Heart left ventricle (tissue), 16 donors: ENCODE measurements at regions not wholly inside any gene's neighbourhood (a gene's known extent, or its start where the extent isn't known, plus 50 kb on each side); places are given as distances from the start of the nearest gene placed in this dataset.

Experiments
- ATAC-seq, 4 donors: fragments of 200-7000 bp; cut with Tn5 transposase; one replicate each; pipeline ENCODE4 v1.9.1; 2020 to 2022; ENCODE audit warnings: moderate library complexity in 4 of 4, mild to moderate bottlenecking in 3 of 4, moderate number of reproducible peaks in 1 of 4
- DNase-seq, 5 donors: peaks; one replicate each; pipeline ENCODE4 v3.0.0-alpha.2; 2020
- H3K27ac ChIP-seq, 12 donors: fragments of 200-600 bp; sonication (generic) in 4 of 12; one replicate each; pipeline versions ENCODE4 v1.5.0 to v1.8.0; 2016 to 2022; ENCODE audit warnings: mild to moderate bottlenecking in 2 of 12
- H3K27me3 ChIP-seq, 9 donors: fragments of 200-600 bp; sonication (generic) in 2 of 9; one replicate each; pipeline versions ENCODE4 v1.5.1 to v1.8.0; 2016 to 2022; ENCODE audit warnings: mild to moderate bottlenecking in 3 of 9
- H3K36me3 ChIP-seq, 9 donors: fragments of 200-600 bp; sonication (generic) in 2 of 9; one replicate each; pipeline versions ENCODE4 v1.5.0 to v1.8.0; 2018 to 2022; ENCODE audit warnings: mild to moderate bottlenecking in 2 of 9
- H3K4me1 ChIP-seq, 12 donors: fragments of 200-600 bp; sonication (generic) in 4 of 12; one replicate each; pipeline versions ENCODE4 v1.5.0 to v1.8.0; 2016 to 2022; ENCODE audit warnings: mild to moderate bottlenecking in 3 of 12
- H3K4me3 ChIP-seq, 12 donors: fragments of 200-600 bp; sonication (generic) in 4 of 12; one replicate each; pipeline versions ENCODE4 v1.5.0 to v1.8.0; 2017 to 2022; ENCODE audit warnings: mild to moderate bottlenecking in 9 of 12, moderate library complexity in 4 of 12
- H3K9me3 ChIP-seq, 12 donors: fragments of 200-600 bp; sonication (generic) in 4 of 12; one replicate each; pipeline versions ENCODE4 v1.5.0 to v1.8.0; 2016 to 2022; ENCODE audit warnings: mild to moderate bottlenecking in 1 of 12
- POLR2A ChIP-seq, 2 donors: fragments of 450-650 bp; IDR thresholded peaks; one replicate each; pipeline ENCODE4 v1.6.1; 2017; ENCODE audit warnings: antibody characterized with exemption in 2 of 2, mild to moderate bottlenecking in 2 of 2, moderate library complexity in 2 of 2
- WGBS, 4 donors: extraction: QIAGEN DNeasy Blood & Tissue Kit in 2 of 4; methylation state at CpG; one replicate each; pipeline versions ENCODE4 v1.1.5 to v1.1.7; 2013 to 2018; 5-methylcytosine and 5-hydroxymethylcytosine counted together
- intact Hi-C, 10 donors: fragments of 100-400 bp; cut with DNase I; formaldehyde crosslinking; loops; one replicate each; pipeline versions ENCODE4 v1.11.1 to v1.14.2; 2022
- TF ChIP-seq, protein P1 (sequence below), 12 donors: fragments of 200-600 bp; sonication (generic) in 4 of 12; IDR thresholded peaks; one replicate each; pipeline versions ENCODE4 v1.5.0 to v1.8.0; 2018 to 2022; ENCODE audit warnings: antibody characterized with exemption in 12 of 12, mild to moderate bottlenecking in 5 of 12
- donor health status: ischemic (EF 13 %, LVEDD 7.1; RV severe dilation, severe dysfunction).
- donor health status: healthy with polysubstance abuse.
- donor health status: DM: no; HTN: yes; CAD: no.
- donor health status: DM: no; HTN: no; CAD: no.
- donor health status: ischemic (EF 25% LVEDD 6.9; RV normal size, moderate dysfunction).
- donor health status: ischemic (EF 25% LVEDD 5.7; RV mildly dilated, moderate dysfunction).
- donor health status: healthy.
- donor health status: DM: yes; HTN: yes; CAD: no.
- donor health status: ischemic (EF 35%, LVEDD 5.7; RV mildly dilated, moderate dysfunction).
- donor health status: nonischemic (EF 11% LVEDD 7.7; RV severe dilation, severe dysfunction).
- donor health status: DM: yes; HTN: yes; CAD: no.
- donor health status: PGD.
- donor health status: ischemic (EF 29% LVEDD 5.4; RV normal size, mild dysfunction).
- donor health status: nonischemic (EF 23%, LVEDD 6.1; RV moderate dilation, normal function).

DNA sequence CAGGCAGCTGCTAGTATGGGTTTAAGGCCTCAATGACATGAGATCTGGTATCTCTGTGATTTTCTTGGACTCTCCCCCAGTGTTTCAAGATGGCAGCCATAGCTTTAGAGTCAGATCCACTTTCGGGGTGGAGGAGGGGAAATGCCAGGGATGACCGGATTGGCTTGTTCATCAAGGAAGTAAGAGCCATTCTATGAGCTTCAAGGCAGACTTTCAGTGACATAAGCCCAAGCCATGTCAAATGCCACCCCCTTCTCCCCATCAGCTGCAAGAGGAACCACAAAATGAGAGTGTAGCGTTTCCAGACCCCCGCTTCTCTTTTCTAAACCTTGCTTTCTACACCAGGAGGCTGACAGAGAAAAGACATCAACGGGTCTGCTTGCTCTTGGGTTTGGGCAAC is 271.8 kb downstream of the PSAT1 start:
- Histone ChIP-seq H3K36me3 (no peaks in the 10 kb centered on the region), H3K27ac (no peak overlapping the region), H3K9me3 (no peaks in the 10 kb centered on the region), H3K27me3 (no peaks in the 10 kb centered on the region), H3K4me3 (no peak overlapping the region), H3K4me1 (no peaks in the 10 kb centered on the region)
- intact Hi-C loops: no loop called here
- ATAC-seq (no peak), DNase-seq (no peak)
- TF ChIP-seq, protein P1, sequence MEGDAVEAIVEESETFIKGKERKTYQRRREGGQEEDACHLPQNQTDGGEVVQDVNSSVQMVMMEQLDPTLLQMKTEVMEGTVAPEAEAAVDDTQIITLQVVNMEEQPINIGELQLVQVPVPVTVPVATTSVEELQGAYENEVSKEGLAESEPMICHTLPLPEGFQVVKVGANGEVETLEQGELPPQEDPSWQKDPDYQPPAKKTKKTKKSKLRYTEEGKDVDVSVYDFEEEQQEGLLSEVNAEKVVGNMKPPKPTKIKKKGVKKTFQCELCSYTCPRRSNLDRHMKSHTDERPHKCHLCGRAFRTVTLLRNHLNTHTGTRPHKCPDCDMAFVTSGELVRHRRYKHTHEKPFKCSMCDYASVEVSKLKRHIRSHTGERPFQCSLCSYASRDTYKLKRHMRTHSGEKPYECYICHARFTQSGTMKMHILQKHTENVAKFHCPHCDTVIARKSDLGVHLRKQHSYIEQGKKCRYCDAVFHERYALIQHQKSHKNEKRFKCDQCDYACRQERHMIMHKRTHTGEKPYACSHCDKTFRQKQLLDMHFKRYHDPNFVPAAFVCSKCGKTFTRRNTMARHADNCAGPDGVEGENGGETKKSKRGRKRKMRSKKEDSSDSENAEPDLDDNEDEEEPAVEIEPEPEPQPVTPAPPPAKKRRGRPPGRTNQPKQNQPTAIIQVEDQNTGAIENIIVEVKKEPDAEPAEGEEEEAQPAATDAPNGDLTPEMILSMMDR (IDR thresholded peaks at IDR 0.05): no peak
- TF ChIP-seq POLR2A (IDR thresholded peaks at IDR 0.05): no peak
- 84 to 90% (median 88%) methylated on average over 5 of the region's 5 CpGs for WGBS, 4 donors

DNA sequence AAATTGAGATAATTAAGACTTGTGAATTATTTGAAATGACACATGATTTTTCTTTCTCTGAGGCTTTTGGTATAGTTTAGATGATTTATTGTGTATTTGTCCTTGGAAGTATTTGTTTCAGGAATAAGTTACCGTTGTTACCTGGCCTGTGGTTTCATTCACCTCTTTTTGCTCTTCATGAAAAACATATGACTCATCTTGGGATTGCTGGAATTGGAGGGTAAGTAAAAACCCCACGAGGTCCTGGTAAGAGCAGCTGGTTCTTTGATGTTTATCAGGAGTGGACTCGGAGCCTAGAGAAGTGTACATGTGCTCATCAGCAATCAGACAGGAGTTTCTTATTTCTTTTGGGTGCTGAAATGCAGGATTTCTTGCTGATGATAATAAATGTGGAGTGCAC is 275.3 kb downstream of the PSAT1 start:
- ATAC-seq: no peak
- TF ChIP-seq, protein P1 (IDR thresholded peaks at IDR 0.05): no peak
- TF ChIP-seq POLR2A (IDR thresholded peaks at IDR 0.05): no peak
- intact Hi-C loops: no loop called here
- no peaks in the 10 kb centered on the region for H3K36me3 ChIP-seq
- no peak overlapping the region for H3K27ac ChIP-seq
- DNase-seq: no peak
- H3K4me3 ChIP-seq: no peak overlapping the region
- H3K9me3 ChIP-seq: no peaks in the 10 kb centered on the region
- H3K4me1 ChIP-seq: no peaks in the 10 kb centered on the region
- 49 to 57% (median 50%) methylated on average over 3 of the region's 3 CpGs for WGBS, 4 donors
- no peaks in the 10 kb centered on the region for H3K27me3 ChIP-seq

DNA sequence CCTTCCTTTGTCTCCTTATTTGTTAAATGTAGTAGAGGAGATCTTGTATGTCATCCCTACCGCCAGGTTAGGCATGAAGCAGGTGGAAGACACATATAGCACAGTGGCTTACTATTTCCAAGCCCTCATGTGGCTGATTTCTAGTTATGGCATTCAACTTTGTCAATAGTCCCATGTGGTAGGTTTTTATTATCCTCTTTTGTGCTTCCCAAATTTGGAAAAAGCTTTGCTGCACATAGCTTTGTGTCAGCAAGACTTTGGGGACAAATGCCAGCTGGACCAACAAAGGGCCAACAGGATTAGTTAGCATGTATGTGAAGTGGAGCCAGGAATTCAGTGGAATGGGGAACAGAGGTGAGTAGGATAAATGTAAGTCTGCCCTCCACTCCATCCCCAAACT is 276.3 kb downstream of the PSAT1 start:
- TF ChIP-seq, protein P1 (IDR thresholded peaks at IDR 0.05): no peak
- no peak for TF ChIP-seq POLR2A (IDR thresholded peaks at IDR 0.05)
- Histone ChIP-seq H3K27ac (no peak overlapping the region), H3K9me3 (no peaks in the 10 kb centered on the region), H3K27me3 (no peaks in the 10 kb centered on the region), H3K36me3 (no peaks in the 10 kb centered on the region), H3K4me1 (no peaks in the 10 kb centered on the region), H3K4me3 (no peak overlapping the region)
- ATAC-seq (no peak), DNase-seq (no peak)
- WGBS, 4 donors: 62 to 87% (median 75%) methylated on average over 1 of the region's 1 CpG
- intact Hi-C loops: no loop called here

DNA sequence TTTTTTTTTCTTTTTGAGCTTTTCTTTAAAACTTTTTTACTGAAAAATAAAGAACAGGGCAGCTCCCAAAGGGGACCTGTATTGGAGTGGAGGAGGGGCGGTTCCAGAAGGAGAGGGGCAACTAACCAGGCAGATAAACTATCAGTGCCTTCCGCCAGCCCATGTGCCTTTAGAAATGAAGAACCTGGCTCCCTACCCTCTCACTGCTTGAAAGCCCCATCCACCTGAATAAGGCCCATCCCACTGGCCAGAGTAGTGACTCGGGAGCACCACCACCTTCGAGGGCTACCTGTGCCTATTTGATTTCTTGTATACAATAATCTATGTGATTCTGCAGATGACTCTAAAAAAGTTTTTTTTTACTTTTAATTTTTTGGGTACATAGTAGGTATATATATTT is 276.7 kb downstream of the PSAT1 start:
- intact Hi-C loops: no loop called here
- no peaks in the 10 kb centered on the region for H3K9me3 ChIP-seq
- H3K27me3 ChIP-seq: no peaks in the 10 kb centered on the region
- H3K4me3 ChIP-seq: no peak overlapping the region
- WGBS, 4 donors: 64 to 75% (median 65%) methylated on average over 4 of the region's 4 CpGs
- no peak for TF ChIP-seq POLR2A (IDR thresholded peaks at IDR 0.05)
- TF ChIP-seq, protein P1 (IDR thresholded peaks at IDR 0.05): no peak
- no peak overlapping the region for H3K27ac ChIP-seq
- ATAC-seq (no peak), DNase-seq (no peak)
- no peaks in the 10 kb centered on the region for H3K36me3 ChIP-seq
- H3K4me1 ChIP-seq: no peaks in the 10 kb centered on the region
